Nephron (organoid): ENCODE measurements at regions not wholly inside any gene's neighbourhood (a gene's known extent, or its start where the extent isn't known, plus 50 kb on each side); places are given as distances from the start of the nearest gene placed in this dataset.

Experiments
- H3K27ac Mint-ChIP-seq, 3 experiments: 2 replicates each; pipeline ENCODE4 v1.8.0; 2020; ENCODE audit warnings: mixed read lengths in 3 of 3, mild to moderate bottlenecking in 2 of 3, moderate library complexity in 1 of 3
- H3K27me3 Mint-ChIP-seq: 2 replicates; pipeline ENCODE4 v1.8.0; 2021; ENCODE audit warnings: low read depth, mild to moderate bottlenecking, moderate library complexity, mixed read lengths
- H3K36me3 Mint-ChIP-seq: 2 replicates; pipeline ENCODE4 v1.8.0; 2020; ENCODE audit warnings: low read depth, mixed read lengths
- H3K4me1 Mint-ChIP-seq: 2 replicates; pipeline ENCODE4 v1.8.0; 2020; ENCODE audit warnings: mixed read lengths
- H3K4me3 Mint-ChIP-seq, 3 experiments: 2 replicates each; pipeline ENCODE4 v1.8.0; 2020; ENCODE audit warnings: mild to moderate bottlenecking in 3 of 3, mixed read lengths in 3 of 3, moderate library complexity in 2 of 3
- H3K9me3 Mint-ChIP-seq: 2 replicates; pipeline ENCODE4 v1.8.0; 2020; ENCODE audit warnings: mixed read lengths
- TF ChIP-seq, protein P1 (sequence below), 3 experiments: fragments of 200-600 bp; sonication (generic); IDR thresholded peaks; one replicate each; pipeline ENCODE4 v1.5.0; 2021; ENCODE audit warnings: antibody characterized with exemption in 3 of 3; ENCODE audit not compliant: unreplicated experiment in 3 of 3

DNA sequence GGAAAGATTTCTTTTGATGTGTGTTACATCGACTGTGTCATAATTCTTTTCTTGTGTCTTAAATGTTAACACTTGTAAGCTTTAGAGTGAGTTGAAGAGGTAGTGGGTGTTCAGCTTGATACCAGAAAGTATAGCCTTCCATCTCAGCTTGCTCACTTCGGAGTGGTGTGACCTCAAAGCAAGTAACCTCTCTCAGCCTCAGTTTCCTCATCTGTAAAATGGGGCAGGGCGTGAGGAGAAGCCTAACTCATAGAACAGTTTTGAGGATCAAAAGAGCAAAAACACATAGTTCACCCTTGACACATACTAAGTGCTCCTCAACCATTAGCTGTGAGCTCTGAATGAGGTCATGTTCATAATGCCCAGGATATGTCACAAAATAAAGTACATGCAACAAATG lies 434.8 kb upstream of the PROK2 start:
- Mint-ChIP-seq H3K27ac (no peak overlapping the region), H3K4me3 (no peak overlapping the region), H3K27me3 (no peaks in the 10 kb centered on the region), H3K9me3 (peaks cover 19% of the 10 kb centered on the region), H3K4me1 (peaks cover 30% of the 10 kb centered on the region), H3K36me3 (peaks cover 11% of the 10 kb centered on the region)
- TF ChIP-seq, protein P1, sequence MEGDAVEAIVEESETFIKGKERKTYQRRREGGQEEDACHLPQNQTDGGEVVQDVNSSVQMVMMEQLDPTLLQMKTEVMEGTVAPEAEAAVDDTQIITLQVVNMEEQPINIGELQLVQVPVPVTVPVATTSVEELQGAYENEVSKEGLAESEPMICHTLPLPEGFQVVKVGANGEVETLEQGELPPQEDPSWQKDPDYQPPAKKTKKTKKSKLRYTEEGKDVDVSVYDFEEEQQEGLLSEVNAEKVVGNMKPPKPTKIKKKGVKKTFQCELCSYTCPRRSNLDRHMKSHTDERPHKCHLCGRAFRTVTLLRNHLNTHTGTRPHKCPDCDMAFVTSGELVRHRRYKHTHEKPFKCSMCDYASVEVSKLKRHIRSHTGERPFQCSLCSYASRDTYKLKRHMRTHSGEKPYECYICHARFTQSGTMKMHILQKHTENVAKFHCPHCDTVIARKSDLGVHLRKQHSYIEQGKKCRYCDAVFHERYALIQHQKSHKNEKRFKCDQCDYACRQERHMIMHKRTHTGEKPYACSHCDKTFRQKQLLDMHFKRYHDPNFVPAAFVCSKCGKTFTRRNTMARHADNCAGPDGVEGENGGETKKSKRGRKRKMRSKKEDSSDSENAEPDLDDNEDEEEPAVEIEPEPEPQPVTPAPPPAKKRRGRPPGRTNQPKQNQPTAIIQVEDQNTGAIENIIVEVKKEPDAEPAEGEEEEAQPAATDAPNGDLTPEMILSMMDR (IDR thresholded peaks at IDR 0.05; ENCODE audit: unreplicated experiment in 3 of 3) = no peak

DNA sequence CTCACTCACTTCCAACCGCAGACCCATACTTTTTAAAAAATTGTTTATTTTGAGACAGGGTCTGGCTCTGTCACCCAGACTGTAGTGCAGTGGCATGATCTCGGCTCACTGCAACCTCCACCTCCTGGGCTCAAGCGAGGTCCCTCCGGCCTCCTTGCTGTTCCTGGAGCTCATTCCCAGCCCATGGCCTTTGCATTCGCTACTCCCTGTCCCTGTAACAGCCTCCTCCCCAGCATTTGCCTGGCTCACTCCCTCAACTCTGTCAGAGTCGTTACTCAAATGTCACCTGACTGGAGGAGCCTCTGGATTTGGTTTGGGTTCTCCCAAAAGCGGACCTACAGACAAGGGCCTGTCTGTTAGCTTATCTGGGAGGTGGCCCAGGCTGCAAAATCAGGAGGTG lies 432.6 kb upstream of the PROK2 start:
- no peaks in the 10 kb centered on the region for H3K27me3 Mint-ChIP-seq

DNA sequence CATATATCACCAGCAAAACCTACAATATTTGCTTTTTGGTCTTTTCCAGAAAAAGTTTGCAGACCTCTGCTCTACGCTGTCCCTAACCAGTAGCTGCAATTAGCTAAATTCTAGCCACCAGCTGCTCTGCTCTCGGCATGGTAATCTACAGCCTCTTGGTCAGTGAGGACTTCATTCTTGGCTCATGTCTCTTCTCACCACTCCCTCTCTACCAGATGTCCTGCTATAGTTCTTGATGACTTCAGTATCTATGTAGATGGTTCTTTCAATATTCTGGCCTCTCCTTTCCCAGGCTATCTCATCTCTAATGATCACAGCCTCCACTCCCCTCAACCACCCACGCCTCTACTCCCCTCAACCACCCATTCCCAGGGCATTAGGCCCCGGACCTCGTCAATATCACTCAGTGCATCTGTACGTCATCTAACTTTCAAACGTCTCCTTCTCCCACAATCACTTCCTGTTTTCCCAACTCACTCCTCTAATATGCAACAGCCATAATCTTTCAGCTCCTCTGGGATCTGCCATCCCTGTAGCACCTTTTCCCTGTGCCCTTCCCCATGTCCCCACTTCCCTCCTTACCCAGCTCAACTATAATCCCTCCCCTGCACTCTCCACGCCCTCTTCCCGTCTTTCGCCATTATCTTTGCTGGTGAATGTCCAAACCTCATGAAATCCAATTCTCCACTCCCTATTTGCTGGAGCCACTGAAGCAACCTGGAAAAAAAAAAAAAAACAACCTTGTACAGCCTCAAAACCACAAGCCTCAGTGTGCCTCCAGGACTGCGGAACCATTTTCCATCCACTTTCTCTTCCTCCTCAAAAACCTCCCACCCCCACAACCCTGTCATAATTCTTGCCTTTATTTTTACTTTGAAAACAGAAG lies 429.4 kb upstream of the PROK2 start:
- H3K9me3 Mint-ChIP-seq = peaks cover 5% of the 10 kb centered on the region
- H3K4me1 Mint-ChIP-seq = no peaks in the 10 kb centered on the region
- no peaks in the 10 kb centered on the region for H3K36me3 Mint-ChIP-seq
- TF ChIP-seq, protein P1 (IDR thresholded peaks at IDR 0.05; ENCODE audit: unreplicated experiment in 3 of 3) = no peak
- no peak overlapping the region for H3K27ac Mint-ChIP-seq
- no peak overlapping the region for H3K4me3 Mint-ChIP-seq
- H3K27me3 Mint-ChIP-seq = no peaks in the 10 kb centered on the region

More for the DNA sequence above, 432.6 kb upstream of the PROK2 start:
- Mint-ChIP-seq H3K4me1 (peaks cover 21% of the 10 kb centered on the region), H3K27ac (no peak overlapping the region), H3K9me3 (peaks cover 5% of the 10 kb centered on the region), H3K4me3 (no peak overlapping the region), H3K36me3 (no peaks in the 10 kb centered on the region)
- TF ChIP-seq, protein P1 (IDR thresholded peaks at IDR 0.05; ENCODE audit: unreplicated experiment in 3 of 3) = no peak

DNA sequence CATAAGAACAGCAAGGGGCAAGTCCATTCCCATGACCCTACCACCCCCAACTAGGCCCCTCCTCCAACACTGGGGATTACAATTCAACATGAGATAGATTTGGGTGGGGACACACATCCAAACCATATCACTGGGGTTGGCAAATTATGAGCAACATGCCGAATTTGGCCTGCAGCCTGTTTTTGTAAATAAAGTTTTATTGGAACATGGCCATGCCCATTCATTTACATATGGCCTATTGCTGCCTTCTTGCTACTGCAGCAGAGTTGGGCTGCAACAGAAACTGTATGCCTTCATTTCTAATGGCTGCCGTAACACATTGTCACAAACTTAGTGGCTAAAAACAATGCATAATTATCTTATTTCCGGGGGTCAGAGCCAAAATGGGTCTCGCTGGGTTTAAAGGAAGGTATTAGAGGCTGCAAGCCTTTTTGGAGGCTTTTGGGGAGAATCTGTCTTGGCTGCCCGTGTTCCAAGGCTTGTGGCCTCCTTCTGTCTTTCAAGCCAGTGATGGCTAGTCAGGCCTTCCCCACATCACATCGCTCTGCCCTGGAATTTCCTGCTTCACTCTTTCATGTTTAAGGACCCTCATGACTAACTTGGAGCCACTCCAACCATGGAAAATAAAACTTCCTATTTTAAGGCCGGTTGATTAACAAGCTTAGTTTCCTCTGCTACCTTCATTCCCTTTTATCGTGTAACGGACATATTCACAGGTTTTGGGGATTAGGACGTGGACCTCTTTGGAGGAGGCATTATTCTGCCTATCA lies 428.5 kb upstream of the PROK2 start:
- Mint-ChIP-seq H3K4me3 (no peak overlapping the region), H3K27ac (no peak overlapping the region), H3K4me1 (no peaks in the 10 kb centered on the region), H3K36me3 (no peaks in the 10 kb centered on the region), H3K9me3 (peaks cover 5% of the 10 kb centered on the region), H3K27me3 (no peaks in the 10 kb centered on the region)
- TF ChIP-seq, protein P1 (IDR thresholded peaks at IDR 0.05; ENCODE audit: unreplicated experiment in 3 of 3) = no peak

DNA sequence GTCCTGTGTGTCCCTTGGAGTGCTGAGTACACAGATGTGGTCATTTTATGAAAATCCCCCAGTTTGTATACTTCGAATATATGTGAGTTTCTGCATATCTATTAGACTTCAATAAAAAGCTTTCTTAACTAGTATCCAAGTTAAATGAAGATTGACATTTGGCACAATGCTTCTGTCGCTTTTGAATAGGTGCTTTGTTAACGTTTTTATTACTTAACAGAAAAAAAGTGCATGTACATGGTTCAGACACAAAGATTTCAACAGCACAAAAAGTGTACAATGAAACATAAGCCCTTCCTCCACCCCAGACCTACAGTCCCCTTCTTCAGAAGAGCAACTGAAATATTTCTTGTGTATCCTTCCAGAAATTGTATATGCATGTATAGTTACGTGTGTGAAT lies 427.4 kb upstream of the PROK2 start:
- H3K36me3 Mint-ChIP-seq = no peaks in the 10 kb centered on the region
- H3K27ac Mint-ChIP-seq = no peak overlapping the region
- no peak overlapping the region for H3K4me3 Mint-ChIP-seq
- H3K27me3 Mint-ChIP-seq = no peaks in the 10 kb centered on the region
- H3K4me1 Mint-ChIP-seq = no peaks in the 10 kb centered on the region
- H3K9me3 Mint-ChIP-seq = peaks cover 2% of the 10 kb centered on the region
- TF ChIP-seq, protein P1 (IDR thresholded peaks at IDR 0.05; ENCODE audit: unreplicated experiment in 3 of 3) = no peak
